GM18502 (cell line): ENCODE measurements at regions not wholly inside any gene's neighbourhood (a gene's known extent, or its start where the extent isn't known, plus 50 kb on each side); places are given as distances from the start of the nearest gene placed in this dataset.

ENCODE experiments used
- ATAC-seq: cut with Tn5 transposase; IDR thresholded peaks from one replicate; pipeline ENCODE4 v1.9.1; 2021; ENCODE audit warnings: mild to moderate bottlenecking; ENCODE audit not compliant: unreplicated experiment, poor library complexity

GRCh38 chr12:38138225-38139221 is 178.1 kb upstream of the ALG10B start:
- peak; percentile 82 for ATAC-seq

GRCh38 chr12:38139456-38139855 is 177.1 kb upstream of the ALG10B start:
- no peak for ATAC-seq

- no peak for ATAC-seq
Measured at GRCh38 chr12:38141239-38141638, 175.3 kb upstream of the ALG10B start.

- ATAC-seq, result no peak
Measured at GRCh38 chr12:38141861-38142260, 174.7 kb upstream of the ALG10B start.

- ATAC-seq, result no peak
Measured at GRCh38 chr12:38142974-38143373, 173.6 kb upstream of the ALG10B start.

- no peak for ATAC-seq
Measured at GRCh38 chr12:38144049-38144448, 172.5 kb upstream of the ALG10B start.

GRCh38 chr12:38144601-38145436 is 171.8 kb upstream of the ALG10B start:
- no peak for ATAC-seq

- ATAC-seq, result no peak
Measured at GRCh38 chr12:38149395-38150073, 167.0 kb upstream of the ALG10B start.

GRCh38 chr12:38151991-38152700 is 164.4 kb upstream of the ALG10B start:
- ATAC-seq, result no peak

GRCh38 chr12:38152816-38153736 is 163.5 kb upstream of the ALG10B start:
- no peak for ATAC-seq

- no peak for ATAC-seq
Measured at GRCh38 chr12:38153737-38154061, 162.9 kb upstream of the ALG10B start.

- no peak for ATAC-seq
Measured at GRCh38 chr12:38154096-38155019, 162.2 kb upstream of the ALG10B start.

GRCh38 chr12:38155020-38155395 is 161.6 kb upstream of the ALG10B start:
- no peak for ATAC-seq

- no peak for ATAC-seq
Measured at GRCh38 chr12:38155526-38156496, 160.8 kb upstream of the ALG10B start.

- no peak for ATAC-seq
Measured at GRCh38 chr12:38156497-38157245, 159.9 kb upstream of the ALG10B start.

GRCh38 chr12:38157274-38157932 is 159.2 kb upstream of the ALG10B start:
- no peak for ATAC-seq
